GM10266 (cell line): ENCODE measurements at regions not wholly inside any gene's neighbourhood (a gene's known extent, or its start where the extent isn't known, plus 50 kb on each side); places are given as distances from the start of the nearest gene placed in this dataset.

Source experiments
- DNase-seq: peaks from one replicate; pipeline ENCODE4 v3.0.0; 2012; ENCODE audit errors: extremely low spot score
- CTCF ChIP-seq: IDR thresholded peaks from 2 replicates; pipeline ENCODE4 v1.5.1; 2012; ENCODE audit warnings: mild to moderate bottlenecking, low read depth; ENCODE audit not compliant: control insufficient read depth, insufficient read depth; ENCODE audit errors: missing control alignments

- DNase-seq = no peak
These were observed 615.6 kb downstream of the ZNF608 start for GRCh38 chr5:124130816-124131215.

GRCh38 chr5:124128867-124129266 is 616.9 kb downstream of the CSNK1G3 start:
- no peak for DNase-seq
- TF ChIP-seq CTCF = no peak

More at GRCh38 chr5:124130816-124131215, 615.6 kb downstream of the ZNF608 start:
- TF ChIP-seq CTCF = no peak

GRCh38 chr5:124126504-124127217 is 614.7 kb downstream of the CSNK1G3 start:
- no peak for DNase-seq
- no peak for TF ChIP-seq CTCF

- no peak for TF ChIP-seq CTCF
- no peak for DNase-seq
These were observed 612.8 kb downstream of the CSNK1G3 start for GRCh38 chr5:124124711-124125229.

- no peak for TF ChIP-seq CTCF
- DNase-seq = no peak
These were observed 609.2 kb downstream of the CSNK1G3 start for GRCh38 chr5:124121198-124121597.

GRCh38 chr5:124114911-124115310 is 602.9 kb downstream of the CSNK1G3 start:
- no peak for DNase-seq
- no peak for TF ChIP-seq CTCF

- no peak for TF ChIP-seq CTCF
- no peak for DNase-seq
These were observed 599.9 kb downstream of the CSNK1G3 start for GRCh38 chr5:124111886-124112285.
